ENCODE measurements at regions not wholly inside any gene's neighbourhood (a gene's known extent, or its start where the extent isn't known, plus 50 kb on each side); places are given as distances from the start of the nearest gene placed in this dataset.
"Not testable (repeated sequence)": the region's sequence is repeated elsewhere in the genome, so short reads cannot be mapped to it uniquely, and the experiment has no call there.

GRCh38 chr10:117492504-117492903, 50.0 kb upstream of the EMX2 start:
- no peak overlapping the region for H3K27ac Mint-ChIP-seq
- no peaks in the 10 kb centered on the region for H3K36me3 Mint-ChIP-seq (ENCODE audit: low read depth)
- peaks cover 7% of the 10 kb centered on the region for H3K4me1 Mint-ChIP-seq (ENCODE audit: low read depth)
- TF ChIP-seq, protein P1, sequence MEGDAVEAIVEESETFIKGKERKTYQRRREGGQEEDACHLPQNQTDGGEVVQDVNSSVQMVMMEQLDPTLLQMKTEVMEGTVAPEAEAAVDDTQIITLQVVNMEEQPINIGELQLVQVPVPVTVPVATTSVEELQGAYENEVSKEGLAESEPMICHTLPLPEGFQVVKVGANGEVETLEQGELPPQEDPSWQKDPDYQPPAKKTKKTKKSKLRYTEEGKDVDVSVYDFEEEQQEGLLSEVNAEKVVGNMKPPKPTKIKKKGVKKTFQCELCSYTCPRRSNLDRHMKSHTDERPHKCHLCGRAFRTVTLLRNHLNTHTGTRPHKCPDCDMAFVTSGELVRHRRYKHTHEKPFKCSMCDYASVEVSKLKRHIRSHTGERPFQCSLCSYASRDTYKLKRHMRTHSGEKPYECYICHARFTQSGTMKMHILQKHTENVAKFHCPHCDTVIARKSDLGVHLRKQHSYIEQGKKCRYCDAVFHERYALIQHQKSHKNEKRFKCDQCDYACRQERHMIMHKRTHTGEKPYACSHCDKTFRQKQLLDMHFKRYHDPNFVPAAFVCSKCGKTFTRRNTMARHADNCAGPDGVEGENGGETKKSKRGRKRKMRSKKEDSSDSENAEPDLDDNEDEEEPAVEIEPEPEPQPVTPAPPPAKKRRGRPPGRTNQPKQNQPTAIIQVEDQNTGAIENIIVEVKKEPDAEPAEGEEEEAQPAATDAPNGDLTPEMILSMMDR (IDR thresholded peaks at IDR 0.05) = no peak
- no peak overlapping the region for H3K4me3 Mint-ChIP-seq
- H3K9me3 Mint-ChIP-seq = no peaks in the 10 kb centered on the region
- H3K27me3 Mint-ChIP-seq (ENCODE audit: insufficient read depth) = peaks cover 17% of the 10 kb centered on the region
- DNase-seq = no peak

DNA sequence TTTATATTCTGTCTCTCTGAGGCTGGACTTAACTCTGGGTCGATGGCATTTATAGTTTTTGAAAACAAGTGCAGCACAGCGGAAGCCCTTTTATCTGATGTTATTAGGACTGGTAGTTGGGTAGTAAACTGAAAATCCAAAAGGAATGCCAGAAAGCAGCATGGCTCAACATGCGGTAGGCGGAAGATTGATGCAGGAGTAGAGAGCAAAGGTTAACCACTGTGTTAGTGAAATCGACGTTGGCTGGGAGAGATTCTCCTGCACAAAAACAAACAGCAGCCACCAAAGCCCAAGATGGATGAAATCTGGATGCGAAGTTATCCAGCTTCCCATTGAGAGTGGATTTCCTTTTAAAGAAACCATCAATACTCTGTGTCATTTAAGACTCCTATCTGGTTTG, 54.5 kb upstream of the EMX2 start:
- Mint-ChIP-seq H3K4me3 (no peak overlapping the region), H3K4me1 (ENCODE audit: low read depth) (no peaks in the 10 kb centered on the region), H3K27ac (no peak overlapping the region), H3K36me3 (ENCODE audit: low read depth) (no peaks in the 10 kb centered on the region), H3K9me3 (peaks cover 4% of the 10 kb centered on the region; the same call in 1 of the 2 replicates), H3K27me3 (ENCODE audit: insufficient read depth) (peaks cover 29% of the 10 kb centered on the region)
- no peak for DNase-seq
- TF ChIP-seq, protein P1 (IDR thresholded peaks at IDR 0.05) = no peak

- TF ChIP-seq, protein P1 (IDR thresholded peaks at IDR 0.05) = no peak
- Mint-ChIP-seq H3K27me3 (ENCODE audit: insufficient read depth) (peaks cover 27% of the 10 kb centered on the region), H3K9me3 (peaks cover 4% of the 10 kb centered on the region; the same call in 1 of the 2 replicates), H3K4me1 (ENCODE audit: low read depth) (no peaks in the 10 kb centered on the region), H3K36me3 (ENCODE audit: low read depth) (no peaks in the 10 kb centered on the region), H3K4me3 (no peak overlapping the region), H3K27ac (no peak overlapping the region)
- DNase-seq = no peak
Observed at GRCh38 chr10:117486606-117487005, 55.9 kb upstream of the EMX2 start.

GRCh38 chr10:117483056-117483590, 59.4 kb upstream of the EMX2 start:
- Mint-ChIP-seq H3K4me1 (ENCODE audit: low read depth) (peaks cover 5% of the 10 kb centered on the region), H3K27ac (no peak overlapping the region), H3K9me3 (peaks cover 6% of the 10 kb centered on the region), H3K36me3 (ENCODE audit: low read depth) (peaks cover 2% of the 10 kb centered on the region; the same call in 1 of the 2 replicates), H3K4me3 (no peak overlapping the region), H3K27me3 (ENCODE audit: insufficient read depth) (peaks cover 33% of the 10 kb centered on the region)
- no peak for DNase-seq
- TF ChIP-seq, protein P1 (IDR thresholded peaks at IDR 0.05) = no peak

DNA sequence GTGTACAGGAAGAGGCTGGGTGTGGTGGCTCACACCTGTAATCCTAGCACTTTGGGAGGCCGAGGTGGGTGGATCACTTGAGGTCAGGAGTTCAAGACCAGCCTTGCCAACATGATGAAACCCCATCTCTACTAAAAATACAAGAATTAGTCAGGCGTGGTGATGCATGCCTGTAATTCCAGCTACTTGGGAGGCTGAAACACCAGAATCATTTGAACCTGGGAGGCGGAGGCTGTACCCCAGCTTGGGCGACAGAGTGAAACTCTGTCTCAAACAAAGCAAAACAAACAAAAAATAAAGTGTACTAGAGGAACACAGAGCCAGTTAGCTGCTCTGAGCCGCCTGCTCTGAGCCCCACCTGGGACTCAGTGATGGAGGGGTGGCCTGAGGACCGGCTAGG, 61.5 kb upstream of the EMX2 start:
- H3K9me3 Mint-ChIP-seq; H3K27ac Mint-ChIP-seq; H3K4me3 Mint-ChIP-seq; H3K36me3 Mint-ChIP-seq (ENCODE audit: low read depth); DNase-seq: not testable (repeated sequence)
- Mint-ChIP-seq H3K27me3 (ENCODE audit: insufficient read depth) (peaks cover 29% of the 10 kb centered on the region), H3K4me1 (ENCODE audit: low read depth) (peaks cover 17% of the 10 kb centered on the region)

- TF ChIP-seq, protein P1 (IDR thresholded peaks at IDR 0.05) = no peak
Observed at GRCh38 chr10:117480097-117480496, 62.4 kb upstream of the EMX2 start.

More at GRCh38 chr10:117480097-117480496, 62.4 kb upstream of the EMX2 start:
- Mint-ChIP-seq H3K9me3 (peaks cover 9% of the 10 kb centered on the region), H3K27me3 (ENCODE audit: insufficient read depth) (peaks cover 30% of the 10 kb centered on the region), H3K27ac (no peak overlapping the region), H3K4me3 (no peak overlapping the region), H3K4me1 (ENCODE audit: low read depth) (peaks cover 17% of the 10 kb centered on the region), H3K36me3 (ENCODE audit: low read depth) (peaks cover 4% of the 10 kb centered on the region; the same call in 1 of the 2 replicates)
- no peak for DNase-seq
